GM18502 (cell line): ENCODE measurements at regions not wholly inside any gene's neighbourhood (a gene's known extent, or its start where the extent isn't known, plus 50 kb on each side); places are given as distances from the start of the nearest gene placed in this dataset.

Experiments used
- ATAC-seq: cut with Tn5 transposase; IDR thresholded peaks from one replicate; pipeline ENCODE4 v1.9.1; 2021; ENCODE audit warnings: mild to moderate bottlenecking; ENCODE audit not compliant: unreplicated experiment, poor library complexity

GRCh38 chr4:58564695-58565475 is 1454.7 kb upstream of the IGFBP7 start:
- no peak for ATAC-seq

DNA sequence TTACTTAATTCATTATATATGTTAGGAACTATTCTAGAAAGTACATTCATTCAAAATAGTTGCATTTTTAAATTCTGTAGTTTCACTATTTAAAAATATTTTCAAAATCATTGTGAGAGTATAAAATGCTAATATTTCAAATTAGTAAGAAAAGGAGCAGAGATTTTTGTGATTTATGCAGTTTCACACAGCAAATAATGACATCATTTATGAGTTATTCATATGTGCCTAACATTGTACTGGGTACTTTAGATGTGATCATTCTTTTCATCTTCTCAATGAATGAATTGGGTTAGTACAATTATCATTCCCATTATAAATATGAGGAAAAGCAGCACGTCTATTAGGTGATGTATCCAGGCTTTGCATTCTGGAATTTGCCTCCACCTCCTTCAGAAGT is 1451.0 kb upstream of the IGFBP7 start:
- no peak for ATAC-seq

GRCh38 chr4:58560736-58561135 is 1450.6 kb upstream of the IGFBP7 start:
- ATAC-seq, result no peak

- ATAC-seq, result no peak
Observed at GRCh38 chr4:58553679-58554078, 1443.5 kb upstream of the IGFBP7 start.

GRCh38 chr4:58553031-58553430 is 1442.8 kb upstream of the IGFBP7 start:
- ATAC-seq, result no peak

GRCh38 chr4:58551676-58552075 is 1441.5 kb upstream of the IGFBP7 start:
- ATAC-seq, result no peak

GRCh38 chr4:58543465-58543864 is 1433.3 kb upstream of the IGFBP7 start:
- no peak for ATAC-seq

DNA sequence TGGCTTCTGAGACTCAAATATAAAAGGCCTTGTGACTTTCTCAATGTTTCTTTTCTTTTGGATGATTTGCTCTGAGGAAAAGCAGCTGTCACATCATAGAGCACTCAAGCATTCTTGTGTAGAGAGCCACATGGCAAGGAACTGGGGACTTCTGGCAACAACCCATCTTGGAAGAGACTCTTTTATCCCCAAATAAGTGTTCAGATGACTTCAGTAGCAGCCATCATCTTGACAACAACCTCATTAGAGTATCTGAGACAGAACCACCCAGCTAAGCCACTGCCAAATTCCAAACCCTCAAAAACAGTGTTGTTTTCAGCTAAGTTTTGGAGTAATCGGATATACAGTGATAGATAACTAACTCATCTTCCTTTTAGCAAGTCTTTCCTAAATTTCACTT is 1431.7 kb upstream of the IGFBP7 start:
- ATAC-seq, result no peak

- ATAC-seq, result no peak
Observed at GRCh38 chr4:58522765-58523382, 1412.7 kb upstream of the IGFBP7 start.

- no peak for ATAC-seq
Observed at GRCh38 chr4:58515226-58515625, 1405.0 kb upstream of the IGFBP7 start.

DNA sequence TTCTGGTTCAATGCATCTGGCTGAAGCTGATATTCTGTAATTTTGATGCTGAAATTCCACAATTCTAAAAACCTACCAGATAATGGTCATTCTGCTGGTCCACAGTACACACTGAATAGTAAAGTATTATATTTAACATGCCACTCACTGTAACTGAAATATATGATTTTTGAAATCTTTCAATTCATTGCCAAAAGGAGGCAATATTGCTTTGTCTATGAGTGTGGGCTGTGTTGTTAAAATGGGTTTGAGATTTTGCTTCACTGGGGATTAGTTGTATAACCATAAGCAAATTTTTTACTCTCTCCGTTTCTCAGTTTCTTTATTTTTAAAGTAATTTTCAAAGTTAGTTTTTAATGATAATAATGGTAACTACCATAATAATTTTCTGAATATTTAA is 1404.1 kb upstream of the IGFBP7 start:
- ATAC-seq, result no peak

DNA sequence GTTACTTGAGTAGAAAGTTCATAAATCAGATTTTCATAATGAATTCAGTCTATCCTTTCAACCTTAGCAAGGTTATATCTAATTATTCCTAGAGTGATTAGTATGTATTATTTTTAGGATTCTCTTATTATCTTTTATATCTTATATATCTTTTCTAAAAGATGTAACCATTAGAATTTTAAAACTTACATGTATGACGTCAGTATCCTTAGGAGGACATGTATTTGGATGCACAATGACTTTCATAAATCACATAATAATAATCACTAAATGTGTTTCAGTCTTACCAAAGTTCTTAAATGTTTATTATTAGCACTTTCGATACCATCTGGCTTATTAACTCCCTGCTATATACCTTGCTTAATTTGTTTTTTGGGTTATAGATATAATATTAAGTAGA is 1400.5 kb upstream of the IGFBP7 start:
- ATAC-seq, result no peak

GRCh38 chr4:58507079-58507478 is 1396.9 kb upstream of the IGFBP7 start:
- ATAC-seq, result no peak

- no peak for ATAC-seq
Observed at GRCh38 chr4:58502839-58503238, 1392.7 kb upstream of the IGFBP7 start.

GRCh38 chr4:58499182-58499581 is 1389.0 kb upstream of the IGFBP7 start:
- no peak for ATAC-seq

- no peak for ATAC-seq
Observed at GRCh38 chr4:58491620-58492019, 1381.4 kb upstream of the IGFBP7 start.

DNA sequence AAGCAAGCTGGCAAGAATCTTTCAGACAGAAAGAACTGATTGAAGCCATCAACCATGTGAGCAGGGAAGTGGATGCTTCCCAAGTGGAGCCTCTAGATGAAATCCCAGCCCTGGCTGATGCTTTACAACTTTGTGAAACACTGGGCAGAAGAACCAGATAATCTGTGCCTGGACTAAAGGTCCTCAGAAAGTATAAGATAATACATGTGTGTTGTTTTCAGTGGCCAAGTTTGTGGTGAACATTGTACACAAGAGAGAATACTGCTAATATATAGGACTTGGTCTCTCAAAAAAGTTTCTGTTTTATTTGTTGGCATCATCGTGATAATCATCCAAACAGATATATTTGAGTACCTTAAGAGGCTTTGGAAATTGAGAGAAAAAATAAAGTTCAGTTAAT is 1367.8 kb upstream of the IGFBP7 start:
- ATAC-seq, result no peak

DNA sequence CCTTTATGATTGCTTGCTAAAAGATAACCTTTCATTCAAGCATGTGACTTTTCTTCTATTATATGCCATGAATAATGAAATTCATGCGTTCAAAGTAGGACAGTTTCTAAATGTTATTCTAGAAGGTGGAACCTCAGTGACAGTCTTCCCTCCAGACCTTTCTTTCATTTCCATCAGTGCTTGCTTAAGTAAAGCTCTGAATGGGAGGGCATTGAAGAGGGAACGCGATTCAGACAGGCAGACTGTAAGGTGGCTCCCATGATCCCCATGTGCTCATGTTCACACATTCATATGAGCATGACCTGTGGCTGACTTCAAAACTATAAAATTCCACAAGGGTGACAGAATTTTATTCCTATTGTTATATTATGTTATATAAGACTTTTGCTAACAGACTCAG is 1367.3 kb upstream of the IGFBP7 start:
- no peak for ATAC-seq

DNA sequence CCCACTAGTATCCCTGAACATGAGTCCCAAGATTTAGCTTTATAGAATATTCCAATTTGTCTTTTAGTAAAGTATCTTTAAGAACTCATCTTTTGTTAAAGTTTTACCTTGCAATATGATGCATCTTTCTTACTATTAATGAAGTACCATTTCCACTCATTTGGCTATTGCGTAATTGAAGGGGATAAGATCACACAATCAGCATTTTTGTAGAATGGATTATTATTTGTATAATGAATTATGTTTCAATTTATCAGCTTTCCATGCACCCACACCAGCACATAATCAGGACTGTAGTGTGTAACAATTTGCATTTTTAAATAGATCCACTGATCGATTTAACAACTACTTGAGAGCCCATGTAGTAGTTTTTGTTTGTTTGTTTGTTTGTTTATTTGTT is 1364.9 kb upstream of the IGFBP7 start:
- ATAC-seq, result no peak

- ATAC-seq, result no peak
Observed at GRCh38 chr4:58465031-58465430, 1354.8 kb upstream of the IGFBP7 start.

DNA sequence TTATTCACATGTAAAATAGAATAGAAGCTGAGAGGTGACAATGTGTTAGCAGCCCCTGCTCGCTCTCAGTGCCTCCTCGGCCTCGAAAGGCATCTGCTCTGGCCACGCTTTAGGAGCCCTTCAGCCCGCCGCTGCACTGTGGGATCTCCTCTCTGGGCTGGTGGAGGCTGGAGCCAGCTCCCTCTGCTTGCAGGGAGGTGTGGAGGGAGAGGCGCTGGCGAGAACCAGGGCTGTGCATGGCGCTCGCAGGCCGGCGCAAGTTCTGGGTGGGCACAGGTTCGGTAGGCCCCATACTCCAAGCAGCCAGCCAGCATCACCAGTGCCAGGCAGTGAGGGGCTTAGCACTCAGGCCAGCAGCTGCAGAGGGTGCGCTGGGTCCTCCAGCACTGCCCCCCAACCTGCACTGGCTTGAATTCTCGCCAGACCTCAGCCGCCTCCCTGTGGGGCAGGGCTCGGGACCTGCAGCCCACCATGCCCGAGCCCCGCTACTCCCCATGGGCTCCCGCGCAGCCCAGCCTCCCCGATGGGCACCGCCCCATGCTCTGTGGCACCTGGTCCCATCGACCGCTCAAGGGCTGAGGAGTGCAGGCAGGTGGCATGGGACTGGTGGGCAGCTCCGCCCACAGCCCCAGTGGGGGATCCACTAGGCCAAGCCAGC is 1346.7 kb upstream of the IGFBP7 start:
- no peak for ATAC-seq

DNA sequence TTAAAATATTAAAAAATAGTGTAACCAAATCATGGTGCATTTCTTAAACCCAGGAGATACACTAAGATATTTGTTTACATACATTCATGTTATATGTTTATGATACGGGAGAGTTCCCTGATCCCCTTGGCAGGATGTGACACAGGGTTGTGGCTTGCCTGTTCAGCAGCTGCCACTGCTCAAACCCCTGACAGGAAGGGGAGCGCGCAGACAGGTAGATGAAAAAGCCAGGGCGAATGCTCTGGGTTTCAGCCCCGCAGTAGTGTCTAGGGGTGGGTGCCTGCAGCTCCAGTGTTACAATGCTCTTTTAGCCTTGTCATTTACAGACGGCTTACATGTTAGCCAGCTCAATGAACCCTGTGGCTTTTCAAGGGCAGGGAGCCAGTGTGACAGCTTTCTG is 1343.8 kb upstream of the IGFBP7 start:
- ATAC-seq, result no peak
